WERI-Rb-1 (cell line): ENCODE measurements at regions not wholly inside any gene's neighbourhood (a gene's known extent, or its start where the extent isn't known, plus 50 kb on each side); places are given as distances from the start of the nearest gene placed in this dataset.
"Not testable (repeated sequence)": the region's sequence is repeated elsewhere in the genome, so short reads cannot be mapped to it uniquely, and the experiment has no call there.

ENCODE experiments used
- DNase-seq: peaks from one replicate; pipeline ENCODE4 v3.0.0-alpha.2; 2020
- H3K27ac ChIP-seq: fragments of 250-450 bp; sonication (Bioruptor Pico); 2 replicates; pipeline ENCODE4 v1.5.1; 2020; ENCODE audit warnings: mild to moderate bottlenecking, moderate library complexity
- H3K27me3 ChIP-seq: fragments of 250-450 bp; sonication (Bioruptor Pico); 2 replicates; pipeline ENCODE4 v1.5.1; 2021; ENCODE audit warnings: mild to moderate bottlenecking, low read depth, moderate library complexity; ENCODE audit not compliant: insufficient read depth, severe bottlenecking
- H3K36me3 ChIP-seq: fragments of 250-450 bp; sonication (Bioruptor Pico); 2 replicates; pipeline ENCODE4 v1.5.1; 2020; ENCODE audit warnings: mild to moderate bottlenecking, moderate library complexity
- H3K4me3 ChIP-seq: 2 replicates; pipeline ENCODE4 v1.5.1; 2011; ENCODE audit warnings: low read depth, mild to moderate bottlenecking, control low read depth, low read length
- H3K9me3 ChIP-seq: fragments of 250-450 bp; sonication (Bioruptor Pico); 2 replicates; pipeline ENCODE4 v1.5.1; 2021; ENCODE audit warnings: mild to moderate bottlenecking, moderate library complexity; ENCODE audit not compliant: severe bottlenecking
- TF ChIP-seq, protein P1 (sequence below): IDR thresholded peaks from 2 replicates; pipeline ENCODE4 v1.5.1; 2011; ENCODE audit warnings: low read depth, mild to moderate bottlenecking, control low read depth, inconsistent platforms, low read length

GRCh38 chr11:98300719-98301118 is 720.0 kb upstream of the CNTN5 start:
- H3K9me3 ChIP-seq: no peaks in the 10 kb centered on the region
- H3K27me3 ChIP-seq: no peaks in the 10 kb centered on the region
- no peak overlapping the region for H3K4me3 ChIP-seq
- H3K27ac ChIP-seq: no peak overlapping the region
- no peaks in the 10 kb centered on the region for H3K36me3 ChIP-seq
- TF ChIP-seq, protein P1, sequence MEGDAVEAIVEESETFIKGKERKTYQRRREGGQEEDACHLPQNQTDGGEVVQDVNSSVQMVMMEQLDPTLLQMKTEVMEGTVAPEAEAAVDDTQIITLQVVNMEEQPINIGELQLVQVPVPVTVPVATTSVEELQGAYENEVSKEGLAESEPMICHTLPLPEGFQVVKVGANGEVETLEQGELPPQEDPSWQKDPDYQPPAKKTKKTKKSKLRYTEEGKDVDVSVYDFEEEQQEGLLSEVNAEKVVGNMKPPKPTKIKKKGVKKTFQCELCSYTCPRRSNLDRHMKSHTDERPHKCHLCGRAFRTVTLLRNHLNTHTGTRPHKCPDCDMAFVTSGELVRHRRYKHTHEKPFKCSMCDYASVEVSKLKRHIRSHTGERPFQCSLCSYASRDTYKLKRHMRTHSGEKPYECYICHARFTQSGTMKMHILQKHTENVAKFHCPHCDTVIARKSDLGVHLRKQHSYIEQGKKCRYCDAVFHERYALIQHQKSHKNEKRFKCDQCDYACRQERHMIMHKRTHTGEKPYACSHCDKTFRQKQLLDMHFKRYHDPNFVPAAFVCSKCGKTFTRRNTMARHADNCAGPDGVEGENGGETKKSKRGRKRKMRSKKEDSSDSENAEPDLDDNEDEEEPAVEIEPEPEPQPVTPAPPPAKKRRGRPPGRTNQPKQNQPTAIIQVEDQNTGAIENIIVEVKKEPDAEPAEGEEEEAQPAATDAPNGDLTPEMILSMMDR: no peak
- DNase-seq: no peak

DNA sequence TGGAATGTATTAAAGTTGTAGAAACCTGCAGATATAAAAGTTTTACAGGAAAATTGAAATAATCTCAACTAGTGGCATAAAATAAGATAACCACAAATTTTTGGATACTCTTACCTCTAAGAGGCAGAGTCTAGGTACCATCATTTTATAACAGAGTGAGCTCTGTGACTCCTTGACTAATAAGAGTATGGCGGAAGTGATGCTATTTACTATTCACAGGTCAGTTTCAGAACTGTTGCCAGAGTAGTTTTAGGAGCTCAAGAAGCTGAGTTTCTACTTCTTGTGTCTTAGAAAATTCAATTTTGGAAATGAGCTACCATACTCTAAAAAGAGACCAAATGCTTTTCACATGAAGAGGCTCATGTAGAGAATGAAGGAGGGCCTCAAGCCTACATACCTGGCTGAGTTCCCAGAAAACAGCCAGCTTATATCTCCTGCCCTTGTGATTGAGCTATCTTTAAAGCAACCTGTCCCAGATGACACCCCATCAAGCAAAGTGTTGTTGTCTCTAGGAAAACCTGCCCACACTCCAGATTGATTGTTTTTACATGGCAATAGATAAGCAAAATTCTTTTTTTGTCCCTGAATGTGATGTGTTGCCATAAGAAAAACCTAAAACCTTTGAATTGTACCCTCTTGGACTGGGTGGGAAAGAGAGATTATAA is 712.8 kb upstream of the CNTN5 start:
- Histone ChIP-seq H3K4me3 (no peak overlapping the region), H3K27ac (no peak overlapping the region), H3K9me3 (no peaks in the 10 kb centered on the region), H3K36me3 (no peaks in the 10 kb centered on the region), H3K27me3 (no peaks in the 10 kb centered on the region)
- DNase-seq: no peak
- TF ChIP-seq, protein P1: no peak

GRCh38 chr11:98330306-98330705 is 690.4 kb upstream of the CNTN5 start:
- not testable (repeated sequence) for H3K27me3 ChIP-seq, H3K4me3 ChIP-seq, DNase-seq, H3K27ac ChIP-seq, H3K36me3 ChIP-seq, H3K9me3 ChIP-seq

GRCh38 chr11:98358551-98358950 is 662.2 kb upstream of the CNTN5 start:
- H3K4me3 ChIP-seq: no peak overlapping the region
- no peak overlapping the region for H3K27ac ChIP-seq
- no peaks in the 10 kb centered on the region for H3K27me3 ChIP-seq
- no peaks in the 10 kb centered on the region for H3K36me3 ChIP-seq
- no peaks in the 10 kb centered on the region for H3K9me3 ChIP-seq
- TF ChIP-seq, protein P1: no peak
- DNase-seq: no peak

GRCh38 chr11:98365190-98365589 is 655.6 kb upstream of the CNTN5 start:
- TF ChIP-seq, protein P1: no peak
- DNase-seq: no peak
- no peak overlapping the region for H3K4me3 ChIP-seq
- no peaks in the 10 kb centered on the region for H3K9me3 ChIP-seq
- no peaks in the 10 kb centered on the region for H3K27me3 ChIP-seq
- H3K27ac ChIP-seq: no peak overlapping the region
- H3K36me3 ChIP-seq: no peaks in the 10 kb centered on the region

GRCh38 chr11:98365941-98366340 is 654.8 kb upstream of the CNTN5 start:
- no peak overlapping the region for H3K27ac ChIP-seq
- H3K27me3 ChIP-seq: no peaks in the 10 kb centered on the region
- TF ChIP-seq, protein P1: no peak
- H3K9me3 ChIP-seq: no peaks in the 10 kb centered on the region
- DNase-seq: no peak
- H3K36me3 ChIP-seq: no peaks in the 10 kb centered on the region
- no peak overlapping the region for H3K4me3 ChIP-seq
